ENCODE measurements at regions not wholly inside any gene's neighbourhood (a gene's known extent, or its start where the extent isn't known, plus 50 kb on each side); places are given as distances from the start of the nearest gene placed in this dataset.

- DNase-seq (ENCODE audit: low read depth in 2 of 2) = no peak
Measured at GRCh38 chr2:128808462-128809258, 490.0 kb upstream of the HS6ST1 start.

- DNase-seq (ENCODE audit: low read depth in 2 of 2) = no peak
Measured at GRCh38 chr2:128809259-128809636, 490.6 kb upstream of the HS6ST1 start.

GRCh38 chr2:128809880-128810279 lies 491.2 kb upstream of the HS6ST1 start:
- no peak for DNase-seq (ENCODE audit: low read depth in 2 of 2)

DNA sequence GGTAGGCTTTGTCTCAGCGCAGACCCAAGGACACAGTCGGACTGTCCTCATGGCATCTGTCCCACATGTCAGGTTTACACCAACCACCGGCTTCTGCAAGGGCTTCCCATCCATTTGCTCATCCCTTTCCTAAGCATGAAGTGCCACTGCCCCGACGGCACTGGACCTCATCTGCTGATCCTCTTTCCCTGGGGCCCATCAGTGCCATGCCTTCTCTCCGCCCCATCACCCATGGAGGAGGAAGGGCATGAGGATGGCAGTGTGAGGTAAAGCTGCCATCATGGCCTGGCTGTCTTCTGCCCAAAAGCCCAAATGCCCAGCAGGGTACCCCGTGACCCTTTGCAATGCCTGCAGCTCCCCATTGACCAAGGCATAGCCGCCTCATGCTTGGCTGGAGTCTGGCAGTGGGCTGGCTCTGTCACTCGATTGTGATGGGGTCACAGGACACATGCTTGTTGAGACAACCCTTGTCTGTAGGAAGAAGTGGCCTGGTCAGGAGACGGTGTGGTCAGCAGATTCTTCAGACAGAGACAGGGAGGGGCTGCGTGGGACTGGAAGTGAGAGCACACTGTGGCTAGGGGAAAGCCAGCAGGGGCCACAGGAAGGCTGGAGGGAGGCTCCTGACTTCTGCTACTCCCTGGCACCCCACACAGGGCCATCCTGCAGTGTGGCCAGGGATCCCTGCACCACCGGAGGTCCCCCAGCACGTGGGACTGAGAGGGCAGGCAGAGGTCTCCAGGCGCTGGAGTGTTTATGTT lies 493.7 kb upstream of the HS6ST1 start:
- DNase-seq (ENCODE audit: low read depth in 2 of 2) = no peak

- no peak for DNase-seq (ENCODE audit: low read depth in 2 of 2)
Measured at GRCh38 chr2:128813352-128814034, 494.8 kb upstream of the HS6ST1 start.

- no peak for DNase-seq (ENCODE audit: low read depth in 2 of 2)
Measured at GRCh38 chr2:128815248-128815647, 496.6 kb upstream of the HS6ST1 start.

- no peak for DNase-seq (ENCODE audit: low read depth in 2 of 2)
Measured at GRCh38 chr2:128817171-128817570, 498.5 kb upstream of the HS6ST1 start.

- DNase-seq (ENCODE audit: low read depth in 2 of 2) = no peak
Measured at GRCh38 chr2:128817813-128818212, 499.1 kb upstream of the HS6ST1 start.

- no peak for DNase-seq (ENCODE audit: low read depth in 2 of 2)
Measured at GRCh38 chr2:128818248-128818647, 499.6 kb upstream of the HS6ST1 start.

GRCh38 chr2:128818704-128819491 lies 500.2 kb upstream of the HS6ST1 start:
- DNase-seq (ENCODE audit: low read depth in 2 of 2) = no peak

DNA sequence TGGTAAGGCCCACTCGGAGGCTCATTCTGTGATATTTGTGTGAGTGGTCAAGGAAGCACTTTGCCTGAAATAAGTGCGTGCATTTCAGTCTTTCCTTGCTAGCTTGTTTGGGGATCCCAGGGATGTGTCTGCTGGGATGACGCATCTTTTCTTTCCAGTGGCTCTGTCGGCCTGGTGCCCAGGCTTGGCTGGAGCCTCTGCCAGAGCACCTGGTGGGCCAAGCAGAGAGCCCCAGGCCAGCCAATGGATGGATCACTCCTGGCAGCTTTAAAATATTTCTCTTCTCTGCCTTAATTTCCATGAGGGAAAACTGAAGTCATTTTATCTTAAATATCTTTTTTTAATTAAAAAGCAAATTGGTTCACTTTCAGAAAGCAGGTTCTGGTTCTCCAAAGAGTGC lies 501.8 kb upstream of the HS6ST1 start:
- DNase-seq (ENCODE audit: low read depth in 2 of 2) = no peak

GRCh38 chr2:128821010-128821409 lies 502.3 kb upstream of the HS6ST1 start:
- DNase-seq (ENCODE audit: low read depth in 2 of 2) = no peak

- DNase-seq (ENCODE audit: low read depth in 2 of 2) = no peak
Measured at GRCh38 chr2:128832946-128833663, 514.4 kb upstream of the HS6ST1 start.

DNA sequence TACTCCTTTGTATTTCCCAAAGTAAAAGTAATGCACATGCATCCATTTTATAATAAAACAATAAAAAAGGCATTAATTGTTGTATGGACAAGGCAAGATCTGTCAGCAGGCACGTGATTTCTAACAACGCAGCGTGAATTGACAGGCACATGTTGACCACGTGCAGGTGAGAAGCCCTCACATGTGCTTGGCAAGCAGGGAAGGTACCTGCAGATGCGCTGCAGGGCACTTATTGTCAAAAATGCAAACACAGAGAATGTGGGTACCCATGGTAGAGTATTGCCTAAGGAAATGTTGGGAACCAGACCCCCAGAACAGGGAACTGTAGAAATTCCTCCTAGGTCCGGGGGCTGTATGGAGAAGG lies 515.0 kb upstream of the HS6ST1 start:
- DNase-seq (ENCODE audit: low read depth in 2 of 2) = no peak

GRCh38 chr2:128834207-128834879 lies 515.7 kb upstream of the HS6ST1 start:
- DNase-seq (ENCODE audit: low read depth in 2 of 2) = no peak

GRCh38 chr2:128834880-128835252 lies 516.2 kb upstream of the HS6ST1 start:
- no peak for DNase-seq (ENCODE audit: low read depth in 2 of 2)

GRCh38 chr2:128835342-128835855 lies 516.7 kb upstream of the HS6ST1 start:
- no peak for DNase-seq (ENCODE audit: low read depth in 2 of 2)

DNA sequence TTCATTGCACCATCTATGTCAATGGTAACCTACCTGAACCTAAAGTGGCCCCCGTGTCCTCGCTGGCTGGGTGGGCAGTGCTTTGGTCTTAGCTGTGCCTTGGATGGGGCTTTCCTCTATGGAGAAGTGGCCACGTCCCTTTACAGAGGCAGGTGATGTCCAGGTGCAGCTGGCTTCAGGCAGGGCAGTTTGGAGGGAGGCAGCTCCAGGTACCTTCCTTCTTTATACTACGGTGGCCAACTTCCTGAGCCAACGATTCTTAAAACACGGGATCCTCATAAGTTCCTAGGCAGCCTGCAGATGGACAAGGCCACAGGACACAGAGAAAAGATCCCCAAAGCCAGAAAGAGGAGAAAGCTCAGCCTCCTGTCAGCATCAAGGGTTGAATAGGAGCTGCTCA lies 517.3 kb upstream of the HS6ST1 start:
- no peak for DNase-seq (ENCODE audit: low read depth in 2 of 2)

- no peak for DNase-seq (ENCODE audit: low read depth in 2 of 2)
Measured at GRCh38 chr2:128836559-128837100, 518.0 kb upstream of the HS6ST1 start.

- no peak for DNase-seq (ENCODE audit: low read depth in 2 of 2)
Measured at GRCh38 chr2:128838244-128838643, 519.6 kb upstream of the HS6ST1 start.

Data from fibroblast of skin of left biceps (primary cell).